Activated naive CD4-positive, alpha-beta T cell (primary cell): ENCODE measurements at regions not wholly inside any gene's neighbourhood (a gene's known extent, or its start where the extent isn't known, plus 50 kb on each side); places are given as distances from the start of the nearest gene placed in this dataset.

Source experiments
- DNase-seq, 4 experiments: peaks; one replicate each; lab custom pipeline; 2025; lab: John Stamatoyannopoulos, UW

DNA sequence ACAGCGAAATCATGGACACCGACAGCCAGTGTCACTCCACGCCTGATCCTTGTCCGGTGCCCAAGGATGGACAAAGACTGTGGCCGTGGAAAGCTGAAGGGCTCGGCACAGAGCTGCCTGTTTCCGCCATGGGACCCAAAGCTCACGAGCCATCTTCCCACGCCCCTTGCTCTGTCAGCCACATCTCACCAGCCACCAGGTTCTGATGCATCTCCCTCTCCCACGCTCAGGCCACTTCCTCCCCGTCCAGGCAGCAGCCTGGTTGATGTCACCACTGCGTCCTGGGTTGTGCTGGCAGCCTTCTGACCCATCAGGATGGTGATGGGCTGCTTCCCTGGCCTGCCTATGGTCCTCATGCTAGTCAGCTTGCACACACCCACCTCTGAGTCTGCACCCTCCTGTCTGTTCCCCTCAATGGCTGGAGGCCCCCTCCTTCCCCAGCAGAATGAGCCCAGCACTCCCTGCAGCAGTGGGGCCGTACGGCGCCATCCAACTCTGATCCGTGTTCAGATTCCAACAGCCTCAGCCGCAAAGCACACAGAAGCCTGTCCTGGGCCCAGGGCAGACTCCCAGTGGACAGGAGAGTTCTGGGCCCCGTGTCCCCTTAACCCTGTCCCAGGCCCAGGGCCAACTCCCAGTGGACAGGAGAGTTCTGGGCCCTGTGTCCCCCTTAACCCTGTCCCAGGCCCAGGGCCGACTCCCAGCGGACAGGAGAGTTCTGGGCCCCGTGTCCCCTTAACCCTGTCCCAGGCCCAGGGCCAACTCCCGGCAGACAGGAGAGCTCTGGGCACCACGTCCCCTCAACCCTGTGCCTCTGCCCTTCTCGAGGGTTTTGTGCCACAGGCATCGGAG, 259.5 kb downstream of the BRD1 start:
- DNase-seq = no peak

DNA sequence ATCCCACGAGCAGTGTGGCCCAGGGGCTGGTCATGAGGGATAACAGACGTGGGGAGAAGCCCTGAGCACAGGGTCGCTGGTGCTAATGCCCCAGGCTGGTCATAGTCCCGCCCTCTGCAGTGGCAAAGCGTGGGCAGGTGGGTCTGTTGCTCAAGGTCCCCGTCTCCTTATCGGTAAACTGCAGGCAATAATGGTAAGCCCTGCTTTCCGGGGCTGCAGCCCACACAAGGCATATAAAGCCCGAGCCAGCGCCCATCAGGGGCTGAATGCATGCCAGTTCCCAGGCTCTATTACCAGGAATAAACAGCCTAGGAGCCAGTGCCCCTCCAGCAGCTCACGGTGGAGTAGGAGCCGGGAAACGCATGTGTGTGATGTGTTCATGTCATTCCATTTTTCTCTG, 261.0 kb downstream of the BRD1 start:
- no peak for DNase-seq

DNA sequence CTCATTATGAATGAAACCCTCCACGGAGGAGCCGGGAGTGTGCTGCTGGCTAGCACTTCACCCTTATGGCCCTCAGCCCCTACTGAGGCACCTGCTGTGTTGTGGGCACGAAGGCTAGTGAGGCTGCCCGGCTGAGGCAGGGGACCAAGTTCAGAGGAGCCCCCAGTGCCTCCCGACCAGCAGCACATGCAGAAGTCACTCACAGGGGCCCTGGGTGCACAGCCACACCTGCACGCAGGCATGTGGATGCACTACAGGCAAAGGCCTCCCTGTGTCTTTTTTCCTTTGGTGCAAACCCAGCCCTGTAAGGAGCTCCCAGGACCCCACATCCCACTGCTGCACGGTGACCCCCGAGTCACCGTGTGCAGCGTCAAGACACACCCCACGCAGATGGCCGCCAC, 261.5 kb downstream of the BRD1 start:
- DNase-seq = no peak

DNA sequence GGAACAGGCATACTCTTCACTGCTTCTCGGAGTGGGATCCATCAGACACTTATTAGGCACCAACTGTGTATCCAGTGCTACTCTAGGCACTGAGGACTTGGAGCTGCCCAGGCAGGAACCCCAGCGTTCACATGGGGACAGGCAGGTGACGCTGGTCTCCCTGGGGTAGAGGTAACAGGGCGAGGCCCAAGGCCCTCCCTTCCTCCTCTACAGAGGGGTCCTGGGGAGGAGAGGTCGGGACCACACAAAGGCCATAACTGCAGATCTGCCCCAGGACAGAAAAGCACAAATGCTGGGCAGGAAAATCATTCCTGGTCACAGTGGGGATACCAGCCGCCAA, 262.2 kb downstream of the BRD1 start:
- no peak for DNase-seq

DNA sequence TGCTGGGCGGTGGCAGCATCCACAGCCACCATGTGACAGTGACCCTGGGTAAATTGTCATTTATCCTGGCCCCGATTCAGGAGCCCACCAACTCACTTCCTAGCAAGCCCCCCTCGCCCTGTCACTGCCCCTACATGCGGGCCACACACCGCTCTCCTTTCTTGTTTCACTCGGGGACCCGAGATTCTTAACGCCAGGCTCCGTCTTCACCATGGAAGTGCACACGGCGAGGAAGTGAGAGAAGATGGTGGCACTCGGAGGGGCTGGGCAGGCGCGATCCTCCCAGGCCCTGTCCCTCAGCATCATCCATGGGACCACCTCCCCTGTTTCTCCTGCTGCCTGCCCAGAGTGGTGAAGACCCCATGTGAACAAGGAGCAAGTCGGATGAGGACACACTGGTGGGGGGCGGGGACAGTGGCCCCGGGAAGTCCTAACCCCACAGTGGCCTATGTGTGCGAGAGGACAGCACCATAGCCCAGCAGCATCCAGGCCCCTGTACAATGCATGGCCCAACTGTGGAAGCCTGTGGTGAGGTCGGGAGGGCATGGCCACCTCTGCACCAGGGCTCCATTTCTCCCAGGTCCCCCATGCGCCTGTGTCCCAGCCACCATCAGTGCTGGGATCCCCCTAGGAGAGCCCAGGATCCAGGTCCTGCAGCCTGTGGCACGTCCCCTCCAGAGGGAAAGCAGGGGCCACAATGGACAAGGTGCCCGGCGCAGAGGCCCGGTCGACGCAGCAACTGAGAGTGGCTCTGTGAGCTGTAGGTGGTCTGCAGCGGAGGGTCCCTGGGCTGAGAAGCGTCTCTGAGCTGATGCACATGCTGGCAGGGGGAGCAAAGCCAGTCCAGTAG, 262.8 kb downstream of the BRD1 start:
- no peak for DNase-seq

DNA sequence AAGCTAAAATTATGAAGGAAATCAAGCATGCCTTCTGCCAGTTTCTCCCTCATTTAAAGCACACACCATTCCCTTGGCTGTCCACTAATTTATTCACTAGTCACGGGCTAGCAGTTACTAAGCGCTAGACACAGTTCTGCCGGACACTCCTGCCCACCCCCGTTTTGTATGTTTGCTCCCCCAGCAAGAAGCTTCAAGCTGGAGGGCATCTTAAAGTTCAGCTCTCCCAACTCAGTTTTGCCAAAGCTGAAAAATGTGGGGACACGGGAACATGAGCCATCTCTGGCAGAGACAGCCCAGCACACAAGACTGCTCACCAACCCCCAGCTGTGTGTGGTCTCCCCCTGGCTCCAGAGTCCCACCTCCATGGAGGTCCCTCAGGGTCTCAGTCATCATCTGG, 263.6 kb downstream of the BRD1 start:
- no peak for DNase-seq

DNA sequence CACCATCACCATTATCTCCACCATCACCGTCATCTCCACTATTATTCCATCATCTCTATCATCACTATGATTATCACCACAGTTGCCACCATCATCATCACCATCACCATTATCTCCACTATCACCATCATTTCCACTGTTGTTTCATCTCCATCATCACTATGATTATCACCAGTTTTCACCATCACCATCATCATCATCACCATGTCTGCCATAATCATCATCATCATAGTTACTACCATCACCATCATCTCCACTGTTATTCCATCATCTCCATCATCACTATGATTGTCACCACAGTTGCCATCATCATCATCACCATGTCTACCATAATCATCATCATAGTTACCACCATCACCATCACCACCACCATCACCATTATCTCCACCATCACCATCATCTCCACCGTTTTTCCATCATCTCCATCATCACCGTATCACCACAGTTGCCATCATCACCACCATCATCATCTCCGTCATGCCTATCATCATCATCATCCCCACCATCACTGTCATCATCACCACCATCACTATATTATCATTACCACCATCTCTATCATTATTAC, 264.9 kb downstream of the BRD1 start:
- no peak for DNase-seq

DNA sequence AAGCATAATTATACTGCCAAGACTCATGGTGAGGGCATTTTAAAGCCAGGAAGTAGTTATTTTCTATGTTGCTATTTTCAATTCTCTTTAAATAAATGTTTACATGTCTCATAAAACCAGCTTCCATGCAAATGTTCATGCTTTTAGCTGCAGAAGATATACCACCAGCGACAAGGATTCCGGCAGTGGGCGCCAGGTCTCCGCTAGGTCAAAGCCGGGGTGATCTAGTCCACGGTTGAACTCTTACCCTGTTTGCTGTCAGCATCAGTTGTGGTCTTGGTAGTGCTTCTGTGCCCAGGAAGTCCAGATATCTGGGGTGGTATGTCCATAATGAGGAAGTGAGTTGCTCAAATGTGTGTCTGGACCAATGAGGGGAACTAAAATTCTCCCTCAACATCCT, 265.7 kb downstream of the BRD1 start:
- DNase-seq = no peak

DNA sequence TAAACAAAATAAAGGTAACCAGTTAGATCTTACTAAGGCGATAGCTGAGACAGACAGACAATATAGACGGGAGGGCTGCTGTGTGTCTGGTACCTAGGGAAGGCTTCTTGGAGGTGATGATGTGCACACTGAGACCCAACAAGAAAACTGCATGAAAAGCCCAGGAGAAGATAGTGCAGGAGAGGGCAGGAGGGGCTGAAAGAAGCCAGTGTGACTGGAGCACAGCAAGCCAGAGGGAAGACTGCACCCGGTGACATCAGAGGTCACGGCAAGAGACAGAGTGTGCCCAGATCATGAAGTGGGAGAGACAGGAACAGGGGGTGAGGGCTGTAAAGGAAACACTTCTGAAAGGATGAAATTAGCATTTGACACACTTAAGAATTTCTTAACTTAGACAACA, 266.3 kb downstream of the BRD1 start:
- no peak for DNase-seq

DNA sequence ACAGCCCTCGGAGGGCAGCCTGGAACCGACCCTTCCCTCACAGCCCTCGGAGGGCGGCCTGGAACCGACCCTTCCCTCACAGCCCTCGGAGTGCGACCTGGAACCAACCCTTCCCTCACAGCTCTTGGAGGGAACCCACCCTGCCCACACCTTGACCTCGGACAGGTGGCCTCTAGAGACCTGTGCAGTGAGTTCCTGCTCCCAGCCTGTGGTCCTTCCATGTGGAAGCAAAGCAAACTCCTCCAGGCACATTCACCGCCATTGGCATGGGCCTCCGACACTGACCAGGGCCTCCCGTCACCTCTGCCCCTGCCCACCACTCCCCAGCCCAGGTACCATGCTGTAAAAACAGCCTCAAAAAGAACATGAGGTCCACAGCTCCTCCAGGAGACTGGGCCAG, 272.1 kb downstream of the BRD1 start:
- DNase-seq = no peak

DNA sequence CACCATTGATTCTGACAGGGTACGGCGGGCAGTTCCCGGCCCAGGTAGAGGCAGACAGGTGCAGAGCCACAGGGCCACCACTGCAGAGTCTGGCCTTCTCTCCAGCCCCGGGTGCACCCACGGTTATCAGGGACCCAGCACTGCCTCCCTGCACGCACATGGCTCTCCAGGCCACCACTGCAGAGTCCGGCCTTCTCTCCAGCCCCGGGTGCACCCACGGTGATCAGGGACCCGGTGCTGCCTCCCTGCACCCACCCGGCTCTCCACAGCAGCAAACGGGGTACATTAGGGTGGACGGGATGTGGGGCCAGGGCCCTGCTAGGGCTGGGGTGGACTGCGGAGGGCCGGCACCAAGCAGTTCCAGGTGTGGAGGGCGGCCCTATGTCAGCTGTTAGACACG, 272.9 kb downstream of the BRD1 start:
- DNase-seq = no peak

DNA sequence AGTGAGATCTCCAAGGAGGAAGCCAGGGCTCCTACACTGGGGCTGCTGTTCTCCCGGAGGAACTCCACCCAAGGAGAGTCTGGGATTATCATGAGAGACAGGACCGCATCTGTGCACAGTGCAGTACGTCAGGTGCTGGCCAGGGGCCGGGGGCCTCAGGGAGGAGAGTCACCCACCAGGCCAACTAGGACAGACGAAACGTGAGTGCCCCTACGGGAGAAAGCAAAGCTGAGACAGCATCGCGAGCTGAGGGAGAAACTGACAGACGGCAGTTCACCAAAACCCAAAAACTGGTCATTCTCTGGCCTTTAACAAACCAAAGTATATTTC, 273.4 kb downstream of the BRD1 start:
- no peak for DNase-seq

DNA sequence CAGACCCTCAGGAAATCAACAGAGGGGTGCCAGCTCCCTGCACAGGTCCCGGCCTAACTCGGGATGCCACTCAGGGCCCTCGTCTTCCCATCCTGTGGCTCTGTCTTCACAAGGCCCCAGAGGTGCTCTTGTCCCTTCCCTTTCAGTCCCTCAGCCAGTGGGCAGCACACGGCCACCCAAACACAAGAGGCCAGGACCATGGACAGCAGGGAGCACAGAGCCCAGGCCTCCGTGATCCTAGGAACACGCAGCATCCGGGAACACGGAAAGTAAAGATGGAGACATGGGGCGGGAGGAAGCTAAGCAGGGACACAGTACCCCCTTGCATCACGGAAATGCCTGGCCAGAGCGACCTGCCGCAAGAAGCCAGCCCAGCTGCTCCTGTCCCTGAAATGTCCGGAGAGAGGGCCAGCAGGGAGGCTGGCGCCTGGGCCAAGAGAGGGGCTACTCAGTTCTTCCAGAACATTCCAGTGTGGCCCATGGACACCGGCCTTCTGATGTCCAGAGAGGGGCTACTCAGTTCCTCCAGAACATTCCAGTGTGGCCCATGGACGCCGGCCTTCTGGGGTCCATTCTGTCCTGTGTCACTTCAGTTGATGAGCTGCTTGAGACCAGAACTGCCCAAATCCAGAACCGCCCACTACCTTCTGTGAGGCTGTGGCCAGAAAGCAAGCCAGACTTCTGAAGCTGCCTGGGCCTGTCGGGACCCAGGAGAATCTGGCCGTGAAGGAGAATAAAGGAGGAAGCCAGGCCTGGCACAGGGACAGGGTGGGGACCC, 274.0 kb downstream of the BRD1 start:
- no peak for DNase-seq

DNA sequence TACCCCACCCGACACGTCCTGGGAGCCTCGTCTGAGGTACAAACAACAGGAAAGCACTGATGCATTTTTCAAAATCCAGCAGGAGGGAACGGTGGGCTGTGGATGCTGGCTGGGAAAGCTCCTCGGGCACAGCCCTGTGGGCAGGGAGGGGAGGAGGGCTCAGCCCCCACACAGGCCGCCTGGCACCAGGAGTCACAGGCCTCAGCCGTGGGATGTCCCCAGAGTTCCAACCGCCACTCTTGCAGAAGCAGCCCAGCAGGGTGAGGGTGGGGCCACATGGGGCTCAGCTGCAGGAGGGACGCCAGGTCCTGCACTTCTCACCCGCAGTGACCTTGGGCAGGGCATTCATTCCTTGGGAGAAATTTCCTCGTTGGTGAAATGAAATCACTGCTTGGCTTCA, 274.6 kb downstream of the BRD1 start:
- no peak for DNase-seq

DNA sequence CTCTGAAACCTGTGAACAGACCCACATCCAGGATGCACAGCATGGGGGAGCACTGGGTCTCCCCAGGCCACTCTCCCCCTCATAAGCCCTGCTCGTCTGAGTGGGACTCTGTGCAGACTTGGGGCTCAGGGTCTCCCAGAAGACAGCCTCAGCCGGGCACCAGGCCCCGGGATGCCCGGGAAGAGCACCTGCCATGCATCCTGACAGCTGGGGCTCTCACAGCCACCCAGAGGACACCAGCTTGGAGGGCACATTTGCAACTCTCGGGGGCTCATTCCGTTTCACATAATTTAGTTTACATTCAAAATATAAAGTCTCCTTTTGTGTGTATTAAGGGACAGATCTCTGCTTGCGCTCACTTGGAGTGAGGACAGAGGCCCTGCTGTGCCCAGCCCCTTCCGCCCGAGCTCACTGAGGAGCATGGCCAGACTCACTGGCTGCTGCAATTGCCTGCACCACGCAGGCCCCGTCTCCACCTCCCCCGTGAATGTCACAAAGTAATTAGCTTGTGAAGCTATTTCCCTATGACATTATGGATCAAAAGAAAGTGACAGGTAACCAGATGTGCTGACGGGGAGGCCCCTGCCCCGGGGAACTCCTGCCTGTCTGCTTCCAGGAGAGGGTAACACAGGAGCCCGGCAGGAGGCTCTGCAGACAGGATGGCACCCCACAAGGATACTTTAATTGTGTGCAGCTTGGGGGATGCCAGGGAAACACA, 275.6 kb downstream of the BRD1 start:
- no peak for DNase-seq

DNA sequence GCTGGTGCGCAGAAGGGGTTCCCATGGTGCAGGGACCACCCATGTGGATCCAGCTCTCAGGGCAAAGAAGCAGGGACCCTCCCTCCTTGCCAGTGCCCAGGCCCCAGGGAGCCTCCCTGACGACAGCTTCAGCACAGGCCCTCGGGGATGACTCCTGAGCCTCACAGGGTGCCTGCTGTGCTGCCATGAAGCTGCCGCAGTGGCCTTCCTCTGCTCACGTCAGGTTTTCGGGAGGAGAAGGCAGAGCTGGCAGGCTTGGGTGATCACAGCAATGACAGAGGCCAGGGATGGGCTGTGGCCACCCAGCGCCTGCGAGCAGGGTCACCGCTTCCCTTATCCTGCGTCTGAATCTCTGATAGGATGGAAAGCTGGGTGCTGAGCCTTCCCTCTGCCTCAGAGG, 276.2 kb downstream of the BRD1 start:
- no peak for DNase-seq

DNA sequence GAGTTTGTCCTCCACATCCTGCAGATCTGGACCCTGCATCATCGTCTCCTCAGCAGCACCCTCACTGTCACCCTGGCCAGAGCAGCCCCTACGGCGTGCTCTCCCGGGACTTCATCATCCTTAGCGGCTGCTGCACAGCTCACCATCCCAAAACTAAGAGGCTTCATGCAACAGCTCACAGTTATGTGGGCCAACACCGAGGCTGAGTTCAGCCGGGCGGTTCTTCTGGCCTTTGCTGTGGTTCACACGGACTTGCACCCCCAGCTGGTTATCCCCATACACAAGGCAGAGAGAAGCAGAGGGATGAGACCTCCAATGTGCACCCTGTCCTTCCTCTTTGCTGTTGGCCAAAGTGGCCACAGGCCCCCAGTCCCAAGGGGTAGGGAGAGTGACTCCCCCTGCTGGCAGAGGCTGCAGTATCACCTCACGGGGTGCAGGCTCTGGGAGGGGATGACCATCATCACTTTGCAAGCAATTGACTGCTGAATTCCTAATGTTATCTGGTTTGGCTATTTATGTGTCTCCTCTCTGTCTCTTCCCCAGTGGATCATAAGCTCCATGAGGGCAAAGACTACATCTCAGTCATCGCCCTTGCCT, 276.8 kb downstream of the BRD1 start:
- no peak for DNase-seq

DNA sequence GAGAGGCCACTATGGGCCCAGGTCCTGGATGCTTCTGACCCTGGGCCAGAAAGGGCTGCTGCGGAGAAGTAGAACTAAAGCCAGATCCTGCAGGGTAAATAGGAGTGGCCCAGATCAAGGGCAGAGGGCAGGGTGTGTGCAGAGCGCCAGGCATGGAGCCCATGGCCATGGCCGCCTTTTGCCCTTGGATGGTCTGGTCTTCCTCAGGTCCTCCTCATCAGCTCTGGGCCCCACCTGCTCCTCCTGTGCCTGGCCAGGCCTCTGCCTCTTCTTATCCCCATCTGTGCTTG, 277.6 kb downstream of the BRD1 start:
- DNase-seq = no peak

DNA sequence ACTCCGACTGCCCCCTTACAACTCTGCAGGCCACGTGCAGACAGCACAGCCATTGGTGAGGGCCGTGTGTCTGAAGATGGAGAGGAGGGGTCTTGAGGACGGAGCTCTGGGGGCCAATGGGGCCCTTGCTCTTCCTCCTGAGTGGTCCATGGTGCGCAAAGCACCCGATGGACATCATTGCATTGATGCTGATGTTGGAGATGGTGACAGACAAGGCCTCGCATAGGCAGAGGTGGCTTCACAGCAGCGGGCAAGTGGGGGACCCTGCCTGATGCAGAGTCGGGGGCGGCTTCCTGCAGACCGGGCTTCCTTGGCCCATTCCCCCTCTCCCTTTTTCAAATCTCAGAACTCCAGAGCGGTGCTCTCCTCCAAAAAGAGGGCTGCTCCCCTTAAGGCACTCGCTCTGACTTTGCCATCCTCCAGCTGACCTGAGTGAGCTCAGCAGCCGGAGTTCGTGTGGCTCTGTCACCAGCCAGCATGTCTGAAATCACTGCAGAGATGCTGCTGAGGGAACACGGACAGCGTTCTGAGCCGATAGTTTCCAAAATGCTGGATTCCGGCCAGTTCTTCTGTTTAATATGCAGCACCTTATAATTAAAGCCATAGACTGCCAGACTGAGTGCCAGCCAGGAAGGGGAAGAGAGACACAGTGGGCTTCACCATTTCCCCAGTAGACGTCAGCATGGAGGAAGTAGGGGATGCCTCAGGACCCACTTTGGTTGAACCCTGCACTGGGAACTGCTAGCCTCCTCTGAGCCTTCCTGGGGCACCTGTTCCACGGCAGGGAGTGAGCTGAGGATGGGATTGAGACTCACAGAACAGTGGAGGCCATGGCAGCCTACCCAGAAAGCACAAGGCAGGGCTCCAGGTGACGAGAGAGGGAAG, 278.2 kb downstream of the BRD1 start:
- no peak for DNase-seq

DNA sequence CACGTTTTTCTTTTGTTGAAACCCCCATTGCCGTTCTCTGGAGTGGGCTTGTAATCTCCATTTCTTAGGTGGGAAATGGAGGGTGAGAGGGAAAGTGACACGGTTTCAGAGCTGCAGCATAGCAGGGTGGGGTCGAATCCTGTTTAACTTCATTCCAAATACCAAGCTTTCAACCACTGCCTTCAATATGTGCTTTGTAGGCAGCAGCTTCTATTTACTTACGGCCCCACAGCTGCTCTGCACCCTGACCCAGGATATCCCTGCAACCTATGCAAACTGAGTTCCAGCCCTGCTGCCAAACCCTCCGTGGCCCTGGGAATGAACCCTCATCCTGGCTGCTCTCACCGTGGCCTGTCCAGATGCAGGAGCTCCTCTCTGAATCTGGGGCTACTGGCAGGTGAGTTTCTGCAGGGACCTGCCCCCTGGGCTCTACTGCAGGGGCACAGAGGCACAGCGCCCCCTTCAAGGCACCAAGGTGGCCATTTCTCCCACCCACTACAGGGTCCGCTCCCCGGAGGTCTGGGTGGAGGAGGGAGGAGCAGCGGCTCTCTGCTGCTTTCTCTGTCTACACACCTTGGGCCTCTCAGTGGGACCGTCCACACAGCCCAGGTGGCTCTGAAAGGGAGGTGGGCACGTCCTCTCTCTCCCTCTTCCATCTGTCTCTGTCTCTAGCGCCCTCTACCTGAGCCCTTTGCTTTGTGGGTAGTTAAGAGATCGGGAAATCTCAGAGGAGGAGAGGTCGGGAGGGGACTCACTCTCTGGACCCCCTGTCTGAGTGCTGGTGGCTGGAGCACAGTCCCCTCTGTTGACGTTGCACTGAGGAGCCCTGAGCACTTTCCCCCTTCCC, 279.1 kb downstream of the BRD1 start:
- no peak for DNase-seq
